Skeletal muscle satellite cell (primary cell): ENCODE measurements at regions not wholly inside any gene's neighbourhood (a gene's known extent, or its start where the extent isn't known, plus 50 kb on each side); places are given as distances from the start of the nearest gene placed in this dataset.
"Not testable (repeated sequence)": the region's sequence is repeated elsewhere in the genome, so short reads cannot be mapped to it uniquely, and the experiment has no call there.

ENCODE experiments used
- H3K27me3 ChIP-seq: 2 replicates; pipeline ENCODE4 v1.7.0; 2013; ENCODE audit warnings: low read length; ENCODE audit not compliant: control insufficient read depth, insufficient read depth
- H3K36me3 ChIP-seq: 2 replicates; pipeline ENCODE4 v1.7.0; 2013; ENCODE audit warnings: mild to moderate bottlenecking, control low read depth, low read length; ENCODE audit not compliant: insufficient read depth
- H3K4me1 ChIP-seq: 2 replicates; pipeline ENCODE4 v1.7.0; 2013; ENCODE audit warnings: low read length; ENCODE audit not compliant: control insufficient read depth, insufficient read depth
- H3K4me2 ChIP-seq: 2 replicates; pipeline ENCODE4 v1.7.0; 2013; ENCODE audit warnings: mild to moderate bottlenecking, low read length
- H3K4me3 ChIP-seq: 2 replicates; pipeline ENCODE4 v1.7.0; 2013; ENCODE audit warnings: low read length
- H3K9ac ChIP-seq: 2 replicates; pipeline ENCODE4 v1.7.0; 2013; ENCODE audit warnings: mild to moderate bottlenecking, low read depth, low read length, moderate library complexity
- H3K9me3 ChIP-seq: replicated peaks from 2 replicates; pipeline ENCODE4 v1.7.0; 2013; ENCODE audit warnings: mild to moderate bottlenecking, control low read depth, low read length

GRCh38 chr10:57593983-57594573 is 673.6 kb downstream of the IPMK start:
- H3K9me3 ChIP-seq: no peaks in the 10 kb centered on the region
- no peak overlapping the region for H3K9ac ChIP-seq
- peaks cover 15% of the 10 kb centered on the region for H3K27me3 ChIP-seq
- H3K4me2 ChIP-seq: no peak overlapping the region
- no peaks in the 10 kb centered on the region for H3K4me1 ChIP-seq
- H3K4me3 ChIP-seq: no peak overlapping the region
- no peaks in the 10 kb centered on the region for H3K36me3 ChIP-seq

- Histone ChIP-seq H3K4me2 (no peak overlapping the region), H3K9me3 (no peaks in the 10 kb centered on the region), H3K9ac (no peak overlapping the region), H3K27me3 (no peaks in the 10 kb centered on the region), H3K4me3 (no peak overlapping the region), H3K36me3 (no peaks in the 10 kb centered on the region), H3K4me1 (no peaks in the 10 kb centered on the region)
Measured at GRCh38 chr10:57579926-57580325, 687.8 kb downstream of the IPMK start.

- Histone ChIP-seq H3K27me3 (no peaks in the 10 kb centered on the region), H3K4me1 (no peaks in the 10 kb centered on the region)
Measured at GRCh38 chr10:57562211-57562610, 705.5 kb downstream of the IPMK start.

GRCh38 chr10:57551774-57552173 is 715.9 kb downstream of the IPMK start:
- H3K4me2 ChIP-seq, H3K9ac ChIP-seq, H3K36me3 ChIP-seq, H3K4me3 ChIP-seq, H3K4me1 ChIP-seq, H3K27me3 ChIP-seq, H3K9me3 ChIP-seq: not testable (repeated sequence)

More at GRCh38 chr10:57562211-57562610, 705.5 kb downstream of the IPMK start:
- Histone ChIP-seq H3K36me3 (no peaks in the 10 kb centered on the region), H3K4me3 (no peak overlapping the region), H3K9ac (no peak overlapping the region), H3K9me3 (no peaks in the 10 kb centered on the region), H3K4me2 (no peak overlapping the region)

- no peaks in the 10 kb centered on the region for H3K27me3 ChIP-seq
- no peaks in the 10 kb centered on the region for H3K9me3 ChIP-seq
- no peaks in the 10 kb centered on the region for H3K36me3 ChIP-seq
- no peak overlapping the region for H3K9ac ChIP-seq
- H3K4me3 ChIP-seq: no peak overlapping the region
- H3K4me1 ChIP-seq: no peaks in the 10 kb centered on the region
- H3K4me2 ChIP-seq: no peak overlapping the region
Measured at GRCh38 chr10:57535306-57535705, 732.4 kb downstream of the IPMK start.

- H3K9ac ChIP-seq: no peak overlapping the region
- H3K9me3 ChIP-seq: no peaks in the 10 kb centered on the region
- no peak overlapping the region for H3K4me2 ChIP-seq
- H3K4me3 ChIP-seq: no peak overlapping the region
- H3K4me1 ChIP-seq: no peaks in the 10 kb centered on the region
- H3K36me3 ChIP-seq: no peaks in the 10 kb centered on the region
- no peaks in the 10 kb centered on the region for H3K27me3 ChIP-seq
Measured at GRCh38 chr10:57513637-57514036, 754.1 kb downstream of the IPMK start.

GRCh38 chr10:57507788-57508187 is 759.9 kb downstream of the IPMK start:
- Histone ChIP-seq H3K4me3 (no peak overlapping the region), H3K9me3 (no peaks in the 10 kb centered on the region), H3K27me3 (no peaks in the 10 kb centered on the region)

GRCh38 chr10:57506414-57507094 is 761.1 kb downstream of the IPMK start:
- H3K27me3 ChIP-seq: no peaks in the 10 kb centered on the region
- H3K4me1 ChIP-seq: no peaks in the 10 kb centered on the region
- no peaks in the 10 kb centered on the region for H3K36me3 ChIP-seq
- no peak overlapping the region for H3K9ac ChIP-seq
- H3K4me2 ChIP-seq: no peak overlapping the region
- no peak overlapping the region for H3K4me3 ChIP-seq
- no peaks in the 10 kb centered on the region for H3K9me3 ChIP-seq

More at GRCh38 chr10:57507788-57508187, 759.9 kb downstream of the IPMK start:
- no peak overlapping the region for H3K4me2 ChIP-seq
- no peaks in the 10 kb centered on the region for H3K36me3 ChIP-seq
- H3K4me1 ChIP-seq: no peaks in the 10 kb centered on the region
- no peak overlapping the region for H3K9ac ChIP-seq

- H3K4me3 ChIP-seq: no peak overlapping the region
- no peak overlapping the region for H3K9ac ChIP-seq
- H3K4me1 ChIP-seq: no peaks in the 10 kb centered on the region
- H3K9me3 ChIP-seq: no peaks in the 10 kb centered on the region
- no peak overlapping the region for H3K4me2 ChIP-seq
- no peaks in the 10 kb centered on the region for H3K36me3 ChIP-seq
- H3K27me3 ChIP-seq: no peaks in the 10 kb centered on the region
Measured at GRCh38 chr10:57494486-57494885, 773.2 kb downstream of the IPMK start.

GRCh38 chr10:57482259-57482658 is 785.4 kb downstream of the IPMK start:
- no peak overlapping the region for H3K4me2 ChIP-seq
- H3K36me3 ChIP-seq: no peaks in the 10 kb centered on the region
- H3K4me3 ChIP-seq: no peak overlapping the region
- H3K4me1 ChIP-seq: no peaks in the 10 kb centered on the region
- H3K9ac ChIP-seq: no peak overlapping the region
- H3K27me3 ChIP-seq: no peaks in the 10 kb centered on the region
- H3K9me3 ChIP-seq: no peaks in the 10 kb centered on the region

- Histone ChIP-seq H3K4me3 (no peak overlapping the region), H3K36me3 (no peaks in the 10 kb centered on the region), H3K4me2 (no peak overlapping the region), H3K4me1 (no peaks in the 10 kb centered on the region), H3K9me3 (no peaks in the 10 kb centered on the region), H3K9ac (no peak overlapping the region), H3K27me3 (no peaks in the 10 kb centered on the region)
Measured at GRCh38 chr10:57472823-57473619, 794.7 kb downstream of the IPMK start.
